B cell (primary cell): ENCODE measurements at regions not wholly inside any gene's neighbourhood (a gene's known extent, or its start where the extent isn't known, plus 50 kb on each side); places are given as distances from the start of the nearest gene placed in this dataset.

ENCODE experiments used
- ATAC-seq: fragments of 200-7000 bp; cut with Tn5 transposase; one replicate; pipeline ENCODE4 v1.10.0; 2021; ENCODE audit warnings: low read depth, mild to moderate bottlenecking, moderate number of reproducible peaks, moderate library complexity
- CTCF ChIA-PET: fragments of 350-600 bp; sonication (Branson Sonifier 250); formaldehyde crosslinking; loops from one replicate; lab custom pipeline; 2021; ENCODE audit warnings: antibody characterized with exemption, inconsistent platforms; lab: Charles Lee
- POLR2A ChIA-PET: fragments of 350-600 bp; sonication (Branson Sonifier 250); formaldehyde crosslinking; loops from one replicate; lab custom pipeline; 2021; ENCODE audit warnings: antibody characterized with exemption; lab: Charles Lee
- DNase-seq: peaks from one replicate; pipeline ENCODE4 v3.0.0; 2013
- H2AFZ ChIP-seq: 2 replicates; pipeline ENCODE4 v1.6.1; 2012; ENCODE audit warnings: mild to moderate bottlenecking, low read depth, low read length; ENCODE audit not compliant: insufficient read depth, poor library complexity, severe bottlenecking
- H3K27ac ChIP-seq, 2 donors: 1 replicate in 1 of 2; 2 replicates in 1 of 2; pipeline ENCODE4 v1.5.1; 2012 to 2013; ENCODE audit warnings: low read length in 2 of 2, mild to moderate bottlenecking in 2 of 2, moderate library complexity in 1 of 2
- H3K27me3 ChIP-seq, 4 experiments: fragments of 200-600 bp in 1 of 4; sonication (generic) in 1 of 4; replicated peaks in 1 of 4; 1 replicate in 2 of 4; 2 replicates in 2 of 4; pipeline versions ENCODE4 v1.6.1 to v1.7.0; 2013 to 2016; ENCODE audit warnings: low read length in 3 of 4, mild to moderate bottlenecking in 2 of 4, mixed read lengths in 1 of 4, moderate library complexity in 1 of 4; ENCODE audit not compliant: insufficient read depth in 4 of 4, control insufficient read depth in 3 of 4; ENCODE audit errors: control extremely low read depth in 1 of 4
- H3K36me3 ChIP-seq, 2 experiments: replicated peaks in 1 of 2; 1 replicate in 1 of 2; 2 replicates in 1 of 2; pipeline versions ENCODE4 v1.6.1 to v1.7.1; 2013; ENCODE audit warnings: low read length in 1 of 2; ENCODE audit not compliant: insufficient read depth in 2 of 2, control insufficient read depth in 1 of 2; ENCODE audit errors: control extremely low read depth in 1 of 2, extremely low read depth in 1 of 2
- H3K4me1 ChIP-seq, 2 donors: fragments of 200-600 bp in 1 of 2; sonication (generic) in 1 of 2; 1 replicate in 1 of 2; 2 replicates in 1 of 2; pipeline versions ENCODE4 v1.5.1 to v1.6.1; 2013 to 2017; ENCODE audit warnings: low read length in 2 of 2; ENCODE audit not compliant: control insufficient read depth in 2 of 2, insufficient read depth in 2 of 2
- H3K4me2 ChIP-seq: replicated peaks from 2 replicates; pipeline ENCODE3; 2012; ENCODE audit warnings: mild to moderate bottlenecking, low read depth, low read length; ENCODE audit not compliant: poor library complexity, severe bottlenecking
- H3K4me3 ChIP-seq, 5 experiments: fragments of 200-600 bp in 1 of 5; sonication (generic) in 1 of 5; 1 replicate in 3 of 5; 2 replicates in 2 of 5; pipeline versions ENCODE4 v1.5.1 to v1.7.0; 2011 to 2016; ENCODE audit warnings: low read length in 4 of 5, mild to moderate bottlenecking in 4 of 5, low read depth in 2 of 5, control low read depth in 1 of 5, moderate library complexity in 1 of 5; ENCODE audit not compliant: insufficient read depth in 1 of 5; ENCODE audit errors: control extremely low read depth in 1 of 5, extremely low read depth in 1 of 5
- H3K79me2 ChIP-seq: fragments of 200-600 bp; sonication (generic); one replicate; pipeline ENCODE4 v1.6.0; 2016; ENCODE audit warnings: low read length; ENCODE audit not compliant: control insufficient read depth, insufficient read depth
- H3K9ac ChIP-seq: fragments of 200-600 bp; sonication (generic); 2 replicates; pipeline ENCODE4 v1.6.1; 2017; ENCODE audit warnings: mild to moderate bottlenecking, low read length, moderate library complexity
- H3K9me3 ChIP-seq, 3 donors: one replicate each; pipeline versions ENCODE4 v1.6.1 to v1.7.1; 2013; ENCODE audit warnings: low read length in 2 of 3; ENCODE audit not compliant: control insufficient read depth in 2 of 3, insufficient read depth in 1 of 3; ENCODE audit errors: control extremely low read depth in 1 of 3
- H4K20me1 ChIP-seq: 2 replicates; pipeline ENCODE4 v1.6.0; 2012; ENCODE audit warnings: mild to moderate bottlenecking, low read length; ENCODE audit not compliant: insufficient read depth, control insufficient read depth, poor library complexity, severe bottlenecking
- H3K27ac Mint-ChIP-seq: one replicate; pipeline ENCODE4 v1.8.0; 2021; ENCODE audit warnings: mixed read lengths
- H3K27me3 Mint-ChIP-seq: one replicate; pipeline ENCODE4 v1.8.0; 2021; ENCODE audit warnings: mixed read lengths
- H3K4me1 Mint-ChIP-seq: one replicate; pipeline ENCODE4 v1.8.0; 2021; ENCODE audit warnings: mixed read lengths
- H3K4me3 Mint-ChIP-seq: one replicate; pipeline ENCODE4 v1.8.0; 2021; ENCODE audit warnings: mixed read lengths
- H3K9me3 Mint-ChIP-seq: one replicate; pipeline ENCODE4 v1.8.0; 2022; ENCODE audit warnings: mixed read lengths; ENCODE audit not compliant: insufficient read depth
- CTCF ChIP-seq: fragments of 200-600 bp; IDR thresholded peaks from one replicate; pipeline ENCODE4 v1.8.0; 2022; ENCODE audit warnings: antibody characterized with exemption, mild to moderate bottlenecking
- EZH2 ChIP-seq: IDR thresholded peaks from 2 replicates; pipeline ENCODE4 v1.6.1; 2012; ENCODE audit warnings: borderline replicate concordance, low read depth, mild to moderate bottlenecking, moderate library complexity, low read length; ENCODE audit not compliant: insufficient read depth, poor library complexity, severe bottlenecking
- WGBS: methylation state at CpG from one replicate; pipeline ENCODE4 v1.1.5; 2013; ENCODE audit warnings: missing lambda C conversion rate; ENCODE audit not compliant: insufficient coverage; 5-methylcytosine and 5-hydroxymethylcytosine counted together
- intact Hi-C: fragments of 100-400 bp; cut with micrococcal nuclease; formaldehyde crosslinking; loops from one replicate; pipeline ENCODE4 v1.10.0; 2022

GRCh38 chr5:40276426-40277102 is 403.2 kb upstream of the PTGER4 start:
- 61% methylated on average over 2 of the region's 5 CpGs for WGBS
- peaks cover 26% of the 10 kb centered on the region for H3K4me1 Mint-ChIP-seq
- Histone ChIP-seq H4K20me1 (no peaks in the 10 kb centered on the region), H3K36me3 (no peaks in the 10 kb centered on the region), H3K27ac (no peak overlapping the region), H3K79me2 (no peaks in the 10 kb centered on the region), H3K9ac (no peak overlapping the region), H3K4me3 (no peak overlapping the region), H3K9me3 (no peaks in the 10 kb centered on the region), H2AFZ (peak overlapping the region; percentile 52), H3K4me2 (no peak overlapping the region), H3K4me1 (peaks cover 0 to 5% of the 10 kb centered on the region in 2 donors), H3K27me3 (no peaks in the 10 kb centered on the region)
- no peak for TF ChIP-seq CTCF
- ATAC-seq (peak; percentile 33), DNase-seq (no peak)
- intact Hi-C loops = no loop called here
- peak overlapping the region; percentile 58 for H3K4me3 Mint-ChIP-seq
- no peaks in the 10 kb centered on the region for H3K9me3 Mint-ChIP-seq
- CTCF ChIA-PET = no interaction called here
- POLR2A ChIA-PET = no interaction called here
- H3K27ac Mint-ChIP-seq = peak overlapping the region; percentile 66
- H3K27me3 Mint-ChIP-seq = no peaks in the 10 kb centered on the region

- Histone ChIP-seq H3K9ac (no peak overlapping the region), H3K4me1 (peaks cover 0 to 5% of the 10 kb centered on the region in 2 donors), H4K20me1 (no peaks in the 10 kb centered on the region), H3K4me2 (no peak overlapping the region), H3K27me3 (no peaks in the 10 kb centered on the region), H2AFZ (no peak overlapping the region), H3K4me3 (no peak overlapping the region), H3K27ac (no peak overlapping the region), H3K36me3 (no peaks in the 10 kb centered on the region), H3K9me3 (no peaks in the 10 kb centered on the region), H3K79me2 (no peaks in the 10 kb centered on the region)
- POLR2A ChIA-PET = no interaction called here
- no peak overlapping the region for H3K4me3 Mint-ChIP-seq
- H3K27ac Mint-ChIP-seq = no peak overlapping the region
- intact Hi-C loops = no loop called here
- H3K27me3 Mint-ChIP-seq = no peaks in the 10 kb centered on the region
- H3K9me3 Mint-ChIP-seq = no peaks in the 10 kb centered on the region
- ATAC-seq = no peak
- WGBS = no CpG with 5 or more reads among the region's 1 CpG
- CTCF ChIA-PET = no interaction called here
- no peak for DNase-seq
- TF ChIP-seq CTCF (no peak), EZH2 (no peak)
- H3K4me1 Mint-ChIP-seq = peaks cover 26% of the 10 kb centered on the region
Measured at GRCh38 chr5:40274568-40274967, 405.1 kb upstream of the PTGER4 start.
